H9 (cell line): ENCODE measurements at regions not wholly inside any gene's neighbourhood (a gene's known extent, or its start where the extent isn't known, plus 50 kb on each side); places are given as distances from the start of the nearest gene placed in this dataset.

Experiments
- DNase-seq: peaks from one replicate; pipeline ENCODE4 v3.0.0-alpha.2; 2017
- H2AFZ ChIP-seq: one replicate; pipeline ENCODE4 v1.6.1; 2013; ENCODE audit warnings: mild to moderate bottlenecking, low read length, control low read depth, moderate library complexity
- H2AK5ac ChIP-seq: 2 replicates; pipeline ENCODE4 v1.6.1; 2013; ENCODE audit warnings: low read length, control low read depth, mixed read lengths; ENCODE audit not compliant: insufficient read length
- H2BK120ac ChIP-seq: one replicate; pipeline ENCODE4 v1.6.1; 2013; ENCODE audit warnings: low read depth, mild to moderate bottlenecking, low read length, control low read depth, inconsistent platforms; ENCODE audit not compliant: poor library complexity, severe bottlenecking
- H2BK12ac ChIP-seq: 2 replicates; pipeline ENCODE4 v1.6.1; 2013; ENCODE audit warnings: low read length, control low read depth, mixed read lengths, low read depth; ENCODE audit not compliant: insufficient read length
- H2BK15ac ChIP-seq: 2 replicates; pipeline ENCODE4 v1.6.1; 2013; ENCODE audit warnings: low read depth, low read length, control low read depth
- H2BK20ac ChIP-seq: one replicate; pipeline ENCODE4 v1.6.1; 2013; ENCODE audit warnings: low read depth, mild to moderate bottlenecking, low read length, control low read depth, inconsistent platforms; ENCODE audit not compliant: poor library complexity, severe bottlenecking
- H2BK5ac ChIP-seq: 2 replicates; pipeline ENCODE4 v1.6.1; 2013; ENCODE audit warnings: low read length, control low read depth, mixed read lengths; ENCODE audit not compliant: insufficient read length
- H3K14ac ChIP-seq: 2 replicates; pipeline ENCODE4 v1.6.1; 2013; ENCODE audit warnings: low read length, control low read depth; ENCODE audit not compliant: insufficient read depth
- H3K18ac ChIP-seq: 2 replicates; pipeline ENCODE4 v1.6.1; 2013; ENCODE audit warnings: low read depth, mild to moderate bottlenecking, mixed read lengths, low read length, control low read depth; ENCODE audit not compliant: insufficient read length
- H3K23ac ChIP-seq: 2 replicates; pipeline ENCODE4 v1.6.1; 2013; ENCODE audit warnings: low read length, control low read depth, mixed read lengths, low read depth; ENCODE audit not compliant: insufficient read length
- H3K23me2 ChIP-seq: 2 replicates; pipeline ENCODE4 v1.6.1; 2013; ENCODE audit warnings: low read depth, mild to moderate bottlenecking, mixed read lengths, low read length, control low read depth; ENCODE audit not compliant: insufficient read length, poor library complexity, severe bottlenecking
- H3K27ac ChIP-seq: 2 replicates; pipeline ENCODE4 v1.5.1; 2013; ENCODE audit warnings: low read length, control low read depth, mixed read lengths, low read depth; ENCODE audit not compliant: insufficient read length
- H3K27me3 ChIP-seq: 2 replicates; pipeline ENCODE4 v1.6.1; 2013; ENCODE audit warnings: low read length, control low read depth, inconsistent platforms; ENCODE audit not compliant: insufficient read depth
- H3K4ac ChIP-seq: 2 replicates; pipeline ENCODE4 v1.6.1; 2013; ENCODE audit warnings: low read depth, mild to moderate bottlenecking, control low read depth, inconsistent platforms, low read length, moderate library complexity
- H3K4me1 ChIP-seq: 2 replicates; pipeline ENCODE4 v1.6.1; 2013; ENCODE audit warnings: low read length, control low read depth, inconsistent platforms; ENCODE audit not compliant: insufficient read depth
- H3K4me2 ChIP-seq: 2 replicates; pipeline ENCODE4 v1.6.1; 2013; ENCODE audit warnings: low read length, control low read depth, mixed read lengths; ENCODE audit not compliant: insufficient read length, insufficient read depth
- H3K56ac ChIP-seq: 2 replicates; pipeline ENCODE4 v1.6.1; 2013; ENCODE audit warnings: low read depth, mild to moderate bottlenecking, mixed read lengths, low read length, control low read depth; ENCODE audit not compliant: insufficient read length
- H3K79me1 ChIP-seq: 2 replicates; pipeline ENCODE4 v1.6.1; 2013; ENCODE audit warnings: low read depth, mild to moderate bottlenecking, moderate library complexity, low read length, control low read depth, inconsistent platforms; ENCODE audit not compliant: insufficient read depth, poor library complexity, severe bottlenecking
- H3K79me2 ChIP-seq: 2 replicates; pipeline ENCODE4 v1.6.1; 2013; ENCODE audit warnings: low read length, control low read depth, inconsistent platforms; ENCODE audit not compliant: insufficient read depth
- H3K9ac ChIP-seq: 2 replicates; pipeline ENCODE4 v1.6.1; 2013; ENCODE audit warnings: low read length, control low read depth, mixed read lengths; ENCODE audit not compliant: insufficient read length; ENCODE audit errors: extremely low read depth
- H3K9me3 ChIP-seq: one replicate; pipeline ENCODE4 v1.6.1; 2013; ENCODE audit warnings: low read depth, low read length, inconsistent platforms; ENCODE audit not compliant: control insufficient read depth
- H3T11ph ChIP-seq: one replicate; pipeline ENCODE4 v1.6.1; 2013; ENCODE audit warnings: mild to moderate bottlenecking, low read length, control low read depth, inconsistent platforms
- H4K20me1 ChIP-seq: one replicate; pipeline ENCODE4 v1.6.1; 2013; ENCODE audit not compliant: control insufficient read depth, insufficient read length, insufficient read depth
- H4K5ac ChIP-seq: 2 replicates; pipeline ENCODE4 v1.6.1; 2013; ENCODE audit warnings: low read depth, mild to moderate bottlenecking, mixed read lengths, low read length, control low read depth; ENCODE audit not compliant: insufficient read length
- H4K8ac ChIP-seq: replicated peaks from 2 replicates; pipeline ENCODE4 v1.6.1; 2013; ENCODE audit warnings: low read length, control low read depth, mixed read lengths, low read depth; ENCODE audit not compliant: insufficient read length
- H4K91ac ChIP-seq: 2 replicates; pipeline ENCODE4 v1.6.1; 2013; ENCODE audit warnings: low read depth, mild to moderate bottlenecking, moderate library complexity, mixed read lengths, low read length, control low read depth; ENCODE audit not compliant: insufficient read length
- H3K27ac Mint-ChIP-seq, 3 experiments: 2 replicates in 2 of 3; 3 replicates in 1 of 3; pipeline ENCODE4 v1.8.0; 2020 to 2021; ENCODE audit warnings: mixed read lengths in 3 of 3, mild to moderate bottlenecking in 1 of 3, moderate library complexity in 1 of 3
- H3K27me3 Mint-ChIP-seq: 2 replicates; pipeline ENCODE4 v1.8.0; 2021; ENCODE audit warnings: low read depth, mild to moderate bottlenecking, moderate library complexity, mixed read lengths
- H3K36me3 Mint-ChIP-seq, 3 experiments: 2 replicates in 2 of 3; 3 replicates in 1 of 3; pipeline ENCODE4 v1.8.0; 2020 to 2021; ENCODE audit warnings: low read depth in 3 of 3, mixed read lengths in 3 of 3; ENCODE audit not compliant: insufficient read depth in 1 of 3
- H3K4me1 Mint-ChIP-seq, 2 experiments: 2 replicates each; pipeline ENCODE4 v1.8.0; 2020; ENCODE audit warnings: mixed read lengths in 2 of 2
- H3K4me3 Mint-ChIP-seq, 2 experiments: 2 replicates in 1 of 2; 3 replicates in 1 of 2; pipeline ENCODE4 v1.8.0; 2020 to 2021; ENCODE audit warnings: mild to moderate bottlenecking in 2 of 2, mixed read lengths in 2 of 2, moderate library complexity in 1 of 2
- H3K9me3 Mint-ChIP-seq, 2 experiments: 2 replicates in 1 of 2; 3 replicates in 1 of 2; pipeline ENCODE4 v1.8.0; 2020; ENCODE audit warnings: mild to moderate bottlenecking in 2 of 2, mixed read lengths in 2 of 2, moderate library complexity in 1 of 2
- WGBS: extraction: QIAGEN DNeasy Blood & Tissue Kit; methylation state at CpG from one replicate; pipeline ENCODE4 v1.1.7; 2013; ENCODE audit warnings: missing lambda C conversion rate, low lambda C conversion rate, mixed read lengths; ENCODE audit not compliant: insufficient read length; ENCODE audit errors: extremely low coverage; 5-methylcytosine and 5-hydroxymethylcytosine counted together
- TF ChIP-seq, protein P1 (sequence below): fragments of 200-600 bp; sonication (generic); conservative IDR thresholded peaks from 3 replicates; pipeline ENCODE4 v1.8.0; 2021; ENCODE audit warnings: antibody characterized with exemption, mild to moderate bottlenecking

DNA sequence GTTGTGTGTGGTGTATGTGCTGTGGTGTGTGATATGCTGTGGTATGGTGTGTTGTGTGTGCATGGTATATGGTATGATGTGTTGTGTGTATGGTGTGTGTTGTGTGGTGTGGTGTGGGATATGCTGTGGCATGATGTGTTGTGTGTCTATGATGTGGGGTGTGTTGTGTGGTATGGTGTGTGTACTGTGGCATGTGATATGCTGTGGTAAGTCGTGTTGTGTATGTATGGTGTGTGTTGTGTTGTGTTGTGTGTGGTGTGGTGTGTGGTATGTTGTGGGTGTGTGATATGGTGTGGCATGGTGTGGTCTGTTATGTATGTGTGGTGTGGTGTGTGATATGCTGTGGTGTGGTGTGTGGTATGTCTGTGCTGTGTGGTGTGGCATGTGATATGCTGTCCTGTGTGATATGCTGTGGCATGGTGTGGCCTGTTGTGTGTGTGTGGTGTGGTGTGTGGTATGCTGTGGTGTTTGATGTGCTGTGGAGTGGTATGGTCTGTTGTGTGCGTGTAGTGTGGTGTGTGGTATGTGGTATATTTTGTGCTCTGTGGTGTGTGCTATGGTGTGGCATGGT is 318.0 kb downstream of the PTPRU start:
- Histone ChIP-seq H2BK120ac (no peak overlapping the region), H3K9me3 (no peaks in the 10 kb centered on the region), H3T11ph (no peak overlapping the region), H3K23ac (no peak overlapping the region), H2AFZ (no peak overlapping the region), H3K79me1 (no peaks in the 10 kb centered on the region), H2AK5ac (no peak overlapping the region), H3K27ac (no peak overlapping the region), H3K4ac (no peak overlapping the region), H3K4me2 (no peak overlapping the region), H2BK5ac (no peak overlapping the region), H2BK12ac (no peak overlapping the region), H3K4me1 (no peaks in the 10 kb centered on the region; the same call in 1 of the 2 replicates), H4K8ac (no peak overlapping the region), H4K5ac (no peak overlapping the region), H3K18ac (no peak overlapping the region), H3K23me2 (no peaks in the 10 kb centered on the region), H4K20me1 (no peaks in the 10 kb centered on the region), H2BK15ac (no peak overlapping the region), H4K91ac (no peak overlapping the region), H3K56ac (no peak overlapping the region), H3K9ac (no peak overlapping the region), H3K14ac (no peak overlapping the region), H3K79me2 (no peaks in the 10 kb centered on the region), H3K27me3 (no peaks in the 10 kb centered on the region), H2BK20ac (no peak overlapping the region)
- 100% methylated on average over 2 of the region's 2 CpGs for WGBS
- Mint-ChIP-seq H3K36me3 (no peaks in the 10 kb centered on the region), H3K9me3 (no peaks in the 10 kb centered on the region), H3K27ac (no peak overlapping the region), H3K27me3 (no peaks in the 10 kb centered on the region), H3K4me1 (peaks cover 0 to 12% of the 10 kb centered on the region in 2 experiments; a peak in 2 of 4 replicates), H3K4me3 (no peak overlapping the region)
- DNase-seq, result no peak
- TF ChIP-seq, protein P1, sequence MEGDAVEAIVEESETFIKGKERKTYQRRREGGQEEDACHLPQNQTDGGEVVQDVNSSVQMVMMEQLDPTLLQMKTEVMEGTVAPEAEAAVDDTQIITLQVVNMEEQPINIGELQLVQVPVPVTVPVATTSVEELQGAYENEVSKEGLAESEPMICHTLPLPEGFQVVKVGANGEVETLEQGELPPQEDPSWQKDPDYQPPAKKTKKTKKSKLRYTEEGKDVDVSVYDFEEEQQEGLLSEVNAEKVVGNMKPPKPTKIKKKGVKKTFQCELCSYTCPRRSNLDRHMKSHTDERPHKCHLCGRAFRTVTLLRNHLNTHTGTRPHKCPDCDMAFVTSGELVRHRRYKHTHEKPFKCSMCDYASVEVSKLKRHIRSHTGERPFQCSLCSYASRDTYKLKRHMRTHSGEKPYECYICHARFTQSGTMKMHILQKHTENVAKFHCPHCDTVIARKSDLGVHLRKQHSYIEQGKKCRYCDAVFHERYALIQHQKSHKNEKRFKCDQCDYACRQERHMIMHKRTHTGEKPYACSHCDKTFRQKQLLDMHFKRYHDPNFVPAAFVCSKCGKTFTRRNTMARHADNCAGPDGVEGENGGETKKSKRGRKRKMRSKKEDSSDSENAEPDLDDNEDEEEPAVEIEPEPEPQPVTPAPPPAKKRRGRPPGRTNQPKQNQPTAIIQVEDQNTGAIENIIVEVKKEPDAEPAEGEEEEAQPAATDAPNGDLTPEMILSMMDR, result no peak
